GM18517 (cell line): ENCODE measurements at regions not wholly inside any gene's neighbourhood (a gene's known extent, or its start where the extent isn't known, plus 50 kb on each side); places are given as distances from the start of the nearest gene placed in this dataset.

ENCODE experiments used
- ATAC-seq: cut with Tn5 transposase; IDR thresholded peaks from one replicate; pipeline ENCODE4 v1.9.1; 2021; ENCODE audit warnings: mild to moderate bottlenecking, moderate library complexity; ENCODE audit not compliant: unreplicated experiment

- no peak for ATAC-seq
These were observed 388.0 kb downstream of the SETD4 start for GRCh38 chr21:35672313-35672712.

DNA sequence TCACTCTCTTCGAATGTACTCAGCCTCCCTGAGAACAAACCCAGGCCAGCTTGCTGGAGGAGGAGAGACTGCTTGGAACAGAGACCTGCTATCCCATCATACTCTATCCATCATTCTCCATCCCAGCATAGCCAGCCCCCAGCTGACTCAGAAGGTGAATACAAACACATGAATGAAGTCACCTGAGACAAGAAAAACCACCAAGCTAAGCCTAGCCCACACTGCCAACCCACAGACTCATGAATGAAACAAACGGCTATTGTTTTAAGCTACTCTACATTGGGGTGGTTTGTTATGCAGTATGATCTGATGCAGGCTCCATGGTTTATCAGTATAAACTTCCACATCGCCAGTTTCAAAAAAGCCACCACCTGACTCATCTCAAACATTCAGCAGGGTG lies 395.6 kb downstream of the SETD4 start:
- no peak for ATAC-seq

- no peak for ATAC-seq
These were observed 396.3 kb downstream of the SETD4 start for GRCh38 chr21:35663856-35664606.

- no peak for ATAC-seq
These were observed 402.1 kb downstream of the SETD4 start for GRCh38 chr21:35658242-35658641.

DNA sequence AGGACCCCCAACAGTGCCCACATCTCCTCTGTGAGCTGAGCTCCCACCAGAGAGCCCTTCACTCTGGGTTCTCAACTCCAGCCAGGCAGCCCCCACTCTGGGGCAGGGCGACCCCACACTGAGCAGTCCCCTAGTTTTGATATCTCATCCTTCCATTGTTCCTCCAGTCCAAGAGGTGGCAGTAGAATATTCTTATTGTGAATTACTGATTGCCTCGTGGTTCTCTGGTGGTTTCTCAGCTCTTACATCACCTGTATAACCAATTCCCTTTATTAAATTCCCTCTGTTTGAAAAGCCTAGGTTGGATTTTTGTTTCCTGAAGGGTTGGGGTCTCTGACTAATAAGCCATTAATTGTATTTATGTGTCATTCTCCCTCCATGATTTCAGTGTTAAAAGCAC lies 407.5 kb downstream of the SETD4 start:
- no peak for ATAC-seq

DNA sequence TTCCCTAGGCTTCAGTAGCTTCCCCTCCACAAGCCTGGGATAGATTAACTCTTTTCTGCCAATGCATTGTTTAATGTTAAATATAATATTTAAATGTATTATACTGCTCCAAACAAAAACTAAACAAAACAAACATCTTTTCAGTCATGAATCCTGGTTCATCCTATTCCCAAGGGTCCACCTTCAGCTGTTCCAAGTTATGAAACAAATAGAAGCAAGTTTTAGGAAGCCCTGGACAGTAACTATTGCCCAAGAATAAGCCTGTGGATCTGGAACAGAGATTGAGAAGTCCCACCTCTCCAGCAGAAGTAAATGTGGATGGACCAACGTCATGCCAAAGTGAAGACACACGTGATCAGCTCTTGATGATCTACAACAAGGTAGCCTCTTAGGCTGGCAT lies 408.1 kb downstream of the SETD4 start:
- no peak for ATAC-seq

DNA sequence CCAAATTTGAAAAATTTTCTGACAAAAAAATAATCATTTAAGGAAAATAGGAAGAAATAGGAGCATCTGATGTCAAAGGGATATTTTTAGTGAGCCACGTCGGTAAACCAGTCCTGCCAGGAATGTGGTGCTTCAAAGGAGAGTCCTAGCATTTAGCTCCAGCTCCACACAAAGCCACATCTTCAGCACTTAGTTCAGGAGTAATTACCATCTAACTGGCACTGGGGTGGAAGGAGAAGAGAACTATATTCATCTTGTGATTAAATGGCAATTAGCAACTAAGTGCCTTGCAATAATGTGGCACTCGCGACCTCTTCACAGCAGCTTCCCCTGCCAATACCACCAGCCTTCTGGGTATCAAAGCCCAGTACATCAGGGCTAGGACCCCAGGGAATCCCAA lies 409.1 kb downstream of the SETD4 start:
- ATAC-seq, result no peak

- ATAC-seq, result no peak
These were observed 411.1 kb downstream of the SETD4 start for GRCh38 chr21:35649186-35649585.

DNA sequence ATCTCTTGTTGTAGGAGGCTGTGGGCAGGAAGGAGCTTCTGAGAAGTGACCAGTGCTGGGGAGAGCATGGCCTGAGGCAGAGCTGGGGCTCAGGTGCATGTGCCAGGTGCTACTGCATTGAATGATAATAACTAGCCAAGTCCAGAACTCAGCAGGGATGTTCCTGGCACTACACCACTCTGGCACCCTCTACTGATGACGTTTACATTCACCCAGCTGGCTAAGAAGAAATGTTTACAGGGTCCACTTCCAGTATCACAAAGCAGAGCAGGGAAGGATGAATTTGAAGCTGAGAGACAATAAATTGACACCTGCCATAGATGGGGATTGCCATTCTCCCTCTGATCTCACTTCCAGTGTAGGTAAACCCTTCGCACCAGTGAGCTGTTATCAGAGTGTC lies 411.8 kb downstream of the SETD4 start:
- no peak for ATAC-seq

DNA sequence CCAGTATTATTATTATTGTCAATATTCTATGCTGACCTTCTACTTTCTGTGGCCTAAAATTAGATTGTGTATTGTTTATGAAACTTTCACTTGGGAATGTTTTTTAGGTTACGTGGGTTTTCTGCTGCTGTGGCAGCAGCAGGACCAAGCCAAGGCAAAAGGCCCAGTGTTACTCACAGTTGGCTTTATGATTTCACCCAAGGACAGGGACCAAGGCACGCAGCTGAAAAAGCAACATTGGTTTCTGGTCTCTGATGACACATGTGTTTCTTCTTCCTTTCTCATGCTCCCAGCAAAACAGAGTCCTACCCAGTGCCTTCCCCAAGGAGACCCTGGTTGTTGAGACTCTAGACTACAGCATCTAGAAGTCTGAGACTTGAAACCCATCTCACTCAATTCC lies 413.7 kb downstream of the SETD4 start:
- no peak for ATAC-seq

DNA sequence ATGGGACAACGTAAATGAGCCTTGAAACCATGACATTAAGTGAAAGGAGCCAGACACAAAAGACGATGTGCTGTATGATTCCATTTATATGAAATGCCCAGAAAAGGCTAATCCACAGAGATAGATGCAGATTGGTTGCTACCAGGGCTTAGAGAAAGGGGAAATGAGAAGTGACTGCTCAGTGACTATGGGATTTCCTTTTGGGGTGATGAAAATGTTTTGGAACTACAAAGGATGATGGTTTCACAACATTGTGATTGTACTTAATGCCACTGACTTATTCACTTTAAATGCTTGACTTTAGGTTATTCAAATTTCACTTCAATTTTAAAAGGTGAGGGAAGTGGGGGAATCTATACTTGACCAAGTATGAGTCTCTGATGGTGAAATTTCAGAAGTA lies 414.3 kb downstream of the SETD4 start:
- ATAC-seq, result no peak

DNA sequence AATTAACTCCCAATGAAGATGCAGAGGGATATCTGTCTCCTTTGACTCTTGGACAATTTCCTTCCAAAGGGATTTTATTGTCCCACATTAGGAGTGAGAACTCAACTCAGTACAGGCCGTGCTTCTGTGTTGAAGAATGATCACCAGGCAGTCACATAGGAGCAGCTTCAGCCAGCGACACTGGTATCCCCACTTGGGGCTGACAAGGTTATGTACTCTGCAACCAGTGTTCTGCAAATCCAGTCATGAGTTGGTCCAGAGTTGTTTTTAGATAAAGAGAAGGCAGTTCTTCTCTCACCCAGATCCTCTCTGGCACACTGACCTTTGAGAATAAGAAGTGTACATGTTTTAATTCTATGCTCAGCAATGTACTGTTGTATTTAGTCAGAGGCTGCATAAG lies 415.8 kb downstream of the SETD4 start:
- no peak for ATAC-seq

DNA sequence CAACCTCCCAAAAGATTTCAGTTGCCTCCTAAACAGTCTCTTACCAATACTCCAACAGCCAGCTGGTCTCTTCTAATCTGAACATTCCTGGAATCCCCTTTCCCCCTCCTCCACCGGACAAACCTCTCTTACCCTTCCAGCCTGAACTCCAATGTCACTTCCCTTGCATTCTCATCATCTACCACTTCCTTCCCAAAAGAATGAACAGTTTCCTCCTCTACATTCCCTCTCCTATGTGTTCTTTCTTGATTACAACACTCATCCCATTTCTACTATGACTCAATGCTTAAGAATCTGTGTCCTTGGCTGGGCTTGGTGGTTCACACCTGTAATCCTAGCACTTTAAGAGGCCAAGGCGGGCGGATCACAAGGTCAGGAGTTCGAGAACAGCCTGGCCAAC lies 417.1 kb downstream of the SETD4 start:
- no peak for ATAC-seq

GRCh38 chr21:35641271-35642016 lies 418.9 kb downstream of the SETD4 start:
- ATAC-seq, result no peak

DNA sequence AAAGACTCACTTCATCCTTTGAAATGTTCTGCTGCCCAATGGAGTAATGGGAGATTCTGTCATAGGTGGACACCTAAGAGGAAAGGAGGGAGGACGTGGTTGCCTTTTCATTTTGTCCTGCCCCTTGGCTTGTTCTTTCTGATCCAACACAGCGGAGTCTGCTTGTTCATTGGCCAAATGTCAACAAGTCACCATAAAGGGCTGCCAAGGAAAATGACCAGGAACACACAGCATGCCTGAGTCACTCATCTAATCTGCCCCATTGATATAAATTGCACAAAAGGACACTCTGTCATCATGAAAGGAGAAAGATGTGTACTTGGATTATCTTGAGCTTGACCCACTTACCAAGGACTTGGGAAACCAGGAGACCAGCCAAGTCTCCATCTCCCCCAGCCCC lies 422.9 kb downstream of the SETD4 start:
- no peak for ATAC-seq

DNA sequence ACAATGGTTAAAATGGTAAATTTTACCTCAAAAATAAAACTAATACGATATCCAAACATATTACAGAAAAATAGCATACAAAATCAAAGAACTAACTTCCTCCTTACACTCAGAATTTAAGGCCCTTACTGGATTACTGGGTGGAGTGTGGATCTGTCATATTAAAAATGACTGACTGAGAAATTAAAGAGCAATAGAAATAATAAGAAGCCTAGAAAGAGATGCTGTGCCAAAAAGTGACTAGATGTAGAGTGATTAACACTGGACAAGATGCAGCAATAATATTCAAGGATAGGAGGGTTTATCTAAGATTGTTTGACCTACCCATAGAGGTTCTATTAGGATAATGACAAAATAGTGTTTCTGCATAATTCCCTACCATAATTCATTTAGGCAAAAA lies 424.3 kb downstream of the SETD4 start:
- ATAC-seq, result no peak

DNA sequence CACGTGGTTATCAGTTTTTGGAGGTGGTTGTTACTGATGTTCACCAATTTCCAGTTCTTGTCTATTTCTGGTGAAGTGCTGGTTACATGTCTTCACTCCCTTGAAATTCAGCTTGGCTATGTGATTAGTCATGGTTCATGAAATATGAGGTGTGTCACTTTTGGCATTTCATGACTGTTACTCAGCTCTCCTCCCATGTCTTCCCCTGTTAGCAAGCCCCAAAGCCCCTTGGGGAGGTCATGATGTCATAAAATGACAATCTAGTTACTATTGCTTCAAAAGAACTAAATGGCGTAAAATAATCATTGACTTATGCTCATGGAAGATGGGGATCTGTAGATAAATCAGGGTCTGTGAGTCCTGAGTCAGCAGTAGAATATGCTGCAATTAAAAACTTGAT lies 425.1 kb downstream of the SETD4 start:
- no peak for ATAC-seq

DNA sequence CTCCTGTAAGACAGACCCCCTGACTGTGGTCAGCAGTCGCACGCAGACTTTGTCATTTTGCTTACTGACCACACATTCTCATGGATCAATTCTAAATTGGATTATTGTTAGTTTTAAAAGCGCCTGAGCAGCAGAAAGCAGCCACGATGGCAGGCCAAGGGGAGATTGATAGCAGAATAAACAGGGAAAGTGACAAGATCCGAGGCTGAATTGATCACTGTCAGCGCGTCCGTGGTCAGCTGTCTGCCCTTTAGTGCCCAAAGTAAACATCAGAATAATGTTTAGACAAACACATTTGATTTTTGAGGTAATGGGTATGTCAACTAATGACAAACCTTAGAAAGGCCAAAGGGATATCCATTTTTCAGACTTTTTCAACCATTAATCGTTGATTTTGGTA lies 426.8 kb downstream of the SETD4 start:
- ATAC-seq, result no peak

- no peak for ATAC-seq
These were observed 427.6 kb downstream of the SETD4 start for GRCh38 chr21:35632711-35633110.

- ATAC-seq, result no peak
These were observed 432.0 kb downstream of the SETD4 start for GRCh38 chr21:35628316-35628715.

- no peak for ATAC-seq
These were observed 432.9 kb downstream of the SETD4 start for GRCh38 chr21:35627462-35627861.

DNA sequence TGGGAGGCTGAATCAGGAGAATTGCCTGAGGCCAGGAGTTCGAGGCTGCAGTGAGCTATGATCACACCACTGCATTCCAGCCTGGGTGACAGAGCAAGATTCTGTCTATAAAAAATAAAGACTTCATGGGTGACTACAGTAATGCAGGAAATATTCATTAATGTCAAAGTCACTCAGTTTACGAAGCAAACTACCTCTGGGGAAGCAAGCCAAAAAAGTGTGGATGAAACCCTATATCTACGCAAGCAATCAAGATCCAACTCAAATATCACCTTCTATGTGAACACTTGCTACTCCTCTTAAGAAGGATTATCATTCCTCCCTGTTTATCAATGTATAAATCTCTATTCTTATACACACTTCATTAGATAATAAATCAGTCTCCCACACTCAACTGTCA lies 434.8 kb downstream of the SETD4 start:
- ATAC-seq, result no peak

DNA sequence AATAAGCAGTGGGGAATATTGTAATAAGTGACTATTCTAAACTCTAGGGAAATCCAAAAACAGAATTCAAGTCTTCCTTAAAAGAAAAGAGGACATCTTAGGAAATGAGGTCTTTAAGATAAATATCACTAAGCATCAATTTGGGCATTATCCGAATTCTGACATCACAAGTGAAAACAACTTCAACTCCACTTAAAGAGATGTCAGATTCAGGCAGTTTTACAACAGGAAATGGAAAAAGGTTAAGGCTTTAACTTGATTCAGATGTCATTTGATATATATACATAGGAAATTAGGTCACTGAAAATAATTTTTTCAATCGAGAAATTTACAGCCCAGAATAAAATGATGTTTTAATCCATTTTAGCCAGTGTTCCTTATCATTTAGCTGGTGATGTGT lies 435.4 kb downstream of the SETD4 start:
- no peak for ATAC-seq
